SKM-1 (cell line): ENCODE measurements at regions not wholly inside any gene's neighbourhood (a gene's known extent, or its start where the extent isn't known, plus 50 kb on each side); places are given as distances from the start of the nearest gene placed in this dataset.

Experiments used
- DNase-seq: peaks from one replicate; lab custom pipeline; 2025; ENCODE audit not compliant: unreplicated experiment; lab: John Stamatoyannopoulos, UW

- no peak for DNase-seq
Measured at GRCh38 chr3:176969066-176969465, 228.2 kb downstream of the TBL1XR1 start.

GRCh38 chr3:176968631-176969030 is 228.7 kb downstream of the TBL1XR1 start:
- no peak for DNase-seq

- no peak for DNase-seq
Measured at GRCh38 chr3:176967522-176967921, 229.8 kb downstream of the TBL1XR1 start.

GRCh38 chr3:176964661-176965060 is 232.6 kb downstream of the TBL1XR1 start:
- DNase-seq: no peak

GRCh38 chr3:176961916-176962315 is 235.4 kb downstream of the TBL1XR1 start:
- DNase-seq: no peak

- DNase-seq: no peak
Measured at GRCh38 chr3:176959867-176960266, 237.4 kb downstream of the TBL1XR1 start.

- no peak for DNase-seq
Measured at GRCh38 chr3:176958560-176958959, 238.7 kb downstream of the TBL1XR1 start.

- no peak for DNase-seq
Measured at GRCh38 chr3:176954517-176954916, 242.8 kb downstream of the TBL1XR1 start.

- no peak for DNase-seq
Measured at GRCh38 chr3:176953106-176954060, 243.9 kb downstream of the TBL1XR1 start.

GRCh38 chr3:176951586-176952292 is 245.5 kb downstream of the TBL1XR1 start:
- DNase-seq: no peak

- no peak for DNase-seq
Measured at GRCh38 chr3:176951144-176951543, 246.1 kb downstream of the TBL1XR1 start.

- no peak for DNase-seq
Measured at GRCh38 chr3:176950743-176951142, 246.5 kb downstream of the TBL1XR1 start.

GRCh38 chr3:176948151-176948550 is 249.1 kb downstream of the TBL1XR1 start:
- DNase-seq: no peak

GRCh38 chr3:176946202-176946601 is 251.1 kb downstream of the TBL1XR1 start:
- DNase-seq: no peak

- no peak for DNase-seq
Measured at GRCh38 chr3:176942305-176942704, 255.0 kb downstream of the TBL1XR1 start.

- DNase-seq: no peak
Measured at GRCh38 chr3:176941689-176942088, 255.6 kb downstream of the TBL1XR1 start.

GRCh38 chr3:176939022-176939817 is 258.1 kb downstream of the TBL1XR1 start:
- DNase-seq: peak; percentile 50

- DNase-seq: no peak
Measured at GRCh38 chr3:176937994-176938393, 259.3 kb downstream of the TBL1XR1 start.

- DNase-seq: no peak
Measured at GRCh38 chr3:176937541-176937940, 259.7 kb downstream of the TBL1XR1 start.

GRCh38 chr3:176935194-176935888 is 261.9 kb downstream of the TBL1XR1 start:
- no peak for DNase-seq

- DNase-seq: no peak
Measured at GRCh38 chr3:176934698-176935097, 262.6 kb downstream of the TBL1XR1 start.
